Keratinocyte (primary cell): ENCODE measurements at regions not wholly inside any gene's neighbourhood (a gene's known extent, or its start where the extent isn't known, plus 50 kb on each side); places are given as distances from the start of the nearest gene placed in this dataset.

Source experiments
- DNase-seq: peaks from one replicate; pipeline ENCODE4 v3.0.0-alpha.2; 2011; ENCODE audit warnings: low read depth, missing footprints, low spot score
- FAIRE-seq: peaks from 2 replicates; lab custom pipeline; 2011; peaks lifted over from hg19 to GRCh38; lab: Jason Lieb, UNC
- H2AFZ ChIP-seq: 2 replicates; pipeline ENCODE4 v1.6.0; 2012; ENCODE audit warnings: low read length, control low read depth, inconsistent platforms; ENCODE audit not compliant: control insufficient read depth
- H3K27ac ChIP-seq: 2 replicates; pipeline ENCODE4 v1.5.1; 2011; ENCODE audit warnings: low read length; ENCODE audit not compliant: control insufficient read depth, insufficient read depth
- H3K27me3 ChIP-seq: 3 replicates; pipeline ENCODE4 v1.6.0; 2011; ENCODE audit warnings: low read length; ENCODE audit not compliant: control insufficient read depth, insufficient read depth; ENCODE audit errors: extremely low read depth
- H3K36me3 ChIP-seq, 2 experiments: 2 replicates in 1 of 2; 3 replicates in 1 of 2; pipeline ENCODE4 v1.5.1; 2011; ENCODE audit warnings: low read length in 2 of 2, mild to moderate bottlenecking in 1 of 2; ENCODE audit not compliant: control insufficient read depth in 2 of 2, insufficient read depth in 2 of 2; ENCODE audit errors: extremely low read depth in 1 of 2
- H3K4me1 ChIP-seq: 3 replicates; pipeline ENCODE4 v1.5.1; 2011; ENCODE audit warnings: low read length; ENCODE audit not compliant: control insufficient read depth, insufficient read depth; ENCODE audit errors: extremely low read depth
- H3K4me2 ChIP-seq: 3 replicates; pipeline ENCODE4 v1.6.0; 2011; ENCODE audit warnings: low read depth, low read length; ENCODE audit not compliant: control insufficient read depth, insufficient read depth; ENCODE audit errors: extremely low read depth
- H3K4me3 ChIP-seq, 3 experiments: fragments of 200-600 bp in 1 of 3; sonication (generic) in 1 of 3; 2 replicates in 2 of 3; 3 replicates in 1 of 3; pipeline ENCODE4 v1.5.1; 2011 to 2016; ENCODE audit warnings: low read length in 3 of 3, mild to moderate bottlenecking in 3 of 3, control low read depth in 2 of 3, inconsistent platforms in 1 of 3, low read depth in 1 of 3, mixed read lengths in 1 of 3, mixed run types in 1 of 3, moderate library complexity in 1 of 3; ENCODE audit not compliant: control insufficient read depth in 2 of 3, insufficient read depth in 2 of 3; ENCODE audit errors: extremely low read depth in 1 of 3
- H3K79me2 ChIP-seq: 2 replicates; pipeline ENCODE4 v1.6.0; 2012; ENCODE audit warnings: low read length; ENCODE audit not compliant: control insufficient read depth, insufficient read depth
- H3K9ac ChIP-seq: 3 replicates; pipeline ENCODE4 v1.6.0; 2011; ENCODE audit warnings: low read length; ENCODE audit not compliant: control insufficient read depth, insufficient read depth; ENCODE audit errors: extremely low read depth
- H3K9me1 ChIP-seq: 3 replicates; pipeline ENCODE4 v1.6.0; 2011; ENCODE audit warnings: low read length; ENCODE audit not compliant: control insufficient read depth, insufficient read depth; ENCODE audit errors: extremely low read depth
- H3K9me3 ChIP-seq: 2 replicates; pipeline ENCODE4 v1.5.1; 2012; ENCODE audit warnings: low read depth, low read length; ENCODE audit not compliant: control insufficient read depth
- H4K20me1 ChIP-seq: 3 replicates; pipeline ENCODE4 v1.6.0; 2011; ENCODE audit warnings: low read length; ENCODE audit not compliant: control insufficient read depth, insufficient read depth; ENCODE audit errors: extremely low read depth
- EZH2 ChIP-seq: IDR thresholded peaks from one replicate; pipeline ENCODE4 v1.6.1; 2012; ENCODE audit warnings: inconsistent platforms, mild to moderate bottlenecking, low read length, moderate library complexity
- dilution Hi-C: fragments of 300-500 bp; cut with MboI; formaldehyde crosslinking; loops from one replicate; pipeline ENCODE4 v1.7.0; 2020; ENCODE audit warnings: low sequenced_read_pairs; ENCODE audit not compliant: extremely low pct_ligation_motif_present
- TF ChIP-seq, protein P1 (sequence below), 3 experiments: IDR thresholded peaks in 1 of 3; conservative IDR thresholded peaks in 1 of 3; optimal IDR thresholded peaks in 1 of 3; 2 replicates in 2 of 3; 3 replicates in 1 of 3; pipeline versions ENCODE3 to v1.5.1; 2011; ENCODE audit warnings: low read length in 3 of 3, mild to moderate bottlenecking in 3 of 3, moderate library complexity in 2 of 3, control low read depth in 1 of 3, inconsistent platforms in 1 of 3; ENCODE audit not compliant: insufficient read depth in 2 of 3; ENCODE audit errors: extremely low read depth in 1 of 3

DNA sequence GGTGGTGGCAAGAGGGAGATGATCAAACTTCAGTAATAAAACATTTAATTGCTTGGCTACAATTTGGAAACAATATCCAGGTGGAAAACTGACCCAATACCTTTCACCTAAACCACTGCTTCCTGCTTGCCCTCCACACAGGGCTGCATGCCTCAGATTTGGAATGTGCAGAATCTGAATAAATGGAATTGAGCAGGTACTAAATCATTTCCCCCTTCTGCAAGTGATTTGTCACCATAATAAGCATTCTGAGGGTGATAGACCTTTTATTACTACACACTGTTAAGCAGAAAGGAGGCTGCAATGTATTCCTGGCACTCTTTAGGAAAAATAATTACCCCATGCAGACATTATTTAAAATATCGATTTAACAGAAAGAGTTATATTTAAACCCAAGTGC, 291.8 kb downstream of the IDS start:
- no peak overlapping the region for H3K9ac ChIP-seq
- H3K4me2 ChIP-seq: no peak overlapping the region
- no peaks in the 10 kb centered on the region for H3K9me1 ChIP-seq
- dilution Hi-C loops: no loop called here
- no peak overlapping the region for H2AFZ ChIP-seq
- no peaks in the 10 kb centered on the region for H4K20me1 ChIP-seq
- no peaks in the 10 kb centered on the region for H3K9me3 ChIP-seq
- H3K27me3 ChIP-seq: no peaks in the 10 kb centered on the region
- TF ChIP-seq EZH2: no peak
- TF ChIP-seq, protein P1, sequence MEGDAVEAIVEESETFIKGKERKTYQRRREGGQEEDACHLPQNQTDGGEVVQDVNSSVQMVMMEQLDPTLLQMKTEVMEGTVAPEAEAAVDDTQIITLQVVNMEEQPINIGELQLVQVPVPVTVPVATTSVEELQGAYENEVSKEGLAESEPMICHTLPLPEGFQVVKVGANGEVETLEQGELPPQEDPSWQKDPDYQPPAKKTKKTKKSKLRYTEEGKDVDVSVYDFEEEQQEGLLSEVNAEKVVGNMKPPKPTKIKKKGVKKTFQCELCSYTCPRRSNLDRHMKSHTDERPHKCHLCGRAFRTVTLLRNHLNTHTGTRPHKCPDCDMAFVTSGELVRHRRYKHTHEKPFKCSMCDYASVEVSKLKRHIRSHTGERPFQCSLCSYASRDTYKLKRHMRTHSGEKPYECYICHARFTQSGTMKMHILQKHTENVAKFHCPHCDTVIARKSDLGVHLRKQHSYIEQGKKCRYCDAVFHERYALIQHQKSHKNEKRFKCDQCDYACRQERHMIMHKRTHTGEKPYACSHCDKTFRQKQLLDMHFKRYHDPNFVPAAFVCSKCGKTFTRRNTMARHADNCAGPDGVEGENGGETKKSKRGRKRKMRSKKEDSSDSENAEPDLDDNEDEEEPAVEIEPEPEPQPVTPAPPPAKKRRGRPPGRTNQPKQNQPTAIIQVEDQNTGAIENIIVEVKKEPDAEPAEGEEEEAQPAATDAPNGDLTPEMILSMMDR (optimal IDR thresholded peaks at IDR 0.05 in 1 of 3, IDR thresholded peaks at IDR 0.05 in 1 of 3, conservative IDR thresholded peaks at IDR 0.05 in 1 of 3; ENCODE audit: extremely low read depth in 1 of 3, insufficient read depth in 2 of 3, low read length in 3 of 3): no peak
- no peak overlapping the region for H3K27ac ChIP-seq
- DNase-seq (no peak), FAIRE-seq (no peak)
- no peaks in the 10 kb centered on the region for H3K4me1 ChIP-seq
- H3K79me2 ChIP-seq: no peaks in the 10 kb centered on the region
- H3K36me3 ChIP-seq: no peaks in the 10 kb centered on the region
- H3K4me3 ChIP-seq: no peak overlapping the region

DNA sequence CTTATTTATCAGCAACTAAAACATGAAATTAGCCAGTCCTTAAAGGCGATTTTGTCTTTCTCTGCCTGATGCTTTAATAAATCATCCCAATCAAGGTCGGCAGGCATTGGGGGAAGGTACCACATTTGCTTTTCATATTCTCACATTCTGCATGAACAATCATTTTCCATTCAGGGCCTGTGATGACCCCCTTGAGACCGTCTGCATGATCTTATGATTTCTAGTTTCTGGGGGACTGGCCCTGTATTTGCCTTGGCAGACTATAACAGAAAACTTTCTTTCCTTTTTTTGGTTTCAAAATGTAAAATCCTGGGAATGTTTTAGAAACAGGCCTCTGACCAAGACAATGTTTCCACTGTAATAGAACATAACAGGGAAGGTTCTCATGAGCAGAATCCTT, 296.8 kb downstream of the IDS start:
- dilution Hi-C loops: no loop called here
- FAIRE-seq: no peak
- H3K79me2 ChIP-seq: no peaks in the 10 kb centered on the region

More for the DNA sequence above, 296.8 kb downstream of the IDS start:
- DNase-seq: no peak
- no peaks in the 10 kb centered on the region for H3K27me3 ChIP-seq
- TF ChIP-seq, protein P1 (optimal IDR thresholded peaks at IDR 0.05 in 1 of 3, IDR thresholded peaks at IDR 0.05 in 1 of 3, conservative IDR thresholded peaks at IDR 0.05 in 1 of 3; ENCODE audit: extremely low read depth in 1 of 3, insufficient read depth in 2 of 3, low read length in 3 of 3): no peak
- no peak for TF ChIP-seq EZH2
- no peak overlapping the region for H3K4me2 ChIP-seq
- no peak overlapping the region for H3K9ac ChIP-seq
- no peak overlapping the region for H2AFZ ChIP-seq
- H3K9me3 ChIP-seq: no peaks in the 10 kb centered on the region
- H3K4me1 ChIP-seq: no peaks in the 10 kb centered on the region
- no peaks in the 10 kb centered on the region for H3K36me3 ChIP-seq
- no peaks in the 10 kb centered on the region for H3K9me1 ChIP-seq
- no peak overlapping the region for H3K27ac ChIP-seq
- H3K4me3 ChIP-seq: no peak overlapping the region
- H4K20me1 ChIP-seq: no peaks in the 10 kb centered on the region
